Limb (tissue), 2 donors: ENCODE measurements at regions not wholly inside any gene's neighbourhood (a gene's known extent, or its start where the extent isn't known, plus 50 kb on each side); places are given as distances from the start of the nearest gene placed in this dataset.

Experiments
- DNase-seq, 2 donors: peaks; one replicate each; pipeline ENCODE4 v3.0.0-alpha.2; 2016; ENCODE audit errors: extremely low spot score in 2 of 2

GRCh38 chr13:26967119-26968038, 204.2 kb downstream of the USP12 start:
- peak; percentile 47 for DNase-seq

GRCh38 chr13:26966701-26967080, 204.9 kb downstream of the USP12 start:
- no peak for DNase-seq

- peak; percentile 78 to 79 for DNase-seq
Observed at GRCh38 chr13:26965952-26966700, 205.5 kb downstream of the USP12 start.

GRCh38 chr13:26964278-26965250, 204.0 kb upstream of the GPR12 start:
- DNase-seq: no peak

GRCh38 chr13:26962671-26963070, 202.1 kb upstream of the GPR12 start:
- no peak for DNase-seq

- DNase-seq: no peak
Observed at GRCh38 chr13:26961890-26962615, 201.5 kb upstream of the GPR12 start.

GRCh38 chr13:26957182-26957581, 196.6 kb upstream of the GPR12 start:
- no peak for DNase-seq

GRCh38 chr13:26956522-26957142, 196.0 kb upstream of the GPR12 start:
- DNase-seq: no peak

GRCh38 chr13:26954976-26955375, 194.4 kb upstream of the GPR12 start:
- DNase-seq: no peak

GRCh38 chr13:26953291-26953690, 192.7 kb upstream of the GPR12 start:
- DNase-seq: no peak

- DNase-seq: no peak
Observed at GRCh38 chr13:26952551-26953143, 192.1 kb upstream of the GPR12 start.

GRCh38 chr13:26951581-26952177, 191.1 kb upstream of the GPR12 start:
- no peak for DNase-seq

- no peak for DNase-seq
Observed at GRCh38 chr13:26950968-26951367, 190.4 kb upstream of the GPR12 start.

- no peak for DNase-seq
Observed at GRCh38 chr13:26950546-26950945, 190.0 kb upstream of the GPR12 start.

- DNase-seq: no peak
Observed at GRCh38 chr13:26949701-26950502, 189.3 kb upstream of the GPR12 start.

GRCh38 chr13:26948353-26948752, 187.8 kb upstream of the GPR12 start:
- no peak for DNase-seq

GRCh38 chr13:26946684-26947343, 186.2 kb upstream of the GPR12 start:
- peak in 1 of 2 donors; percentile 45 for DNase-seq

GRCh38 chr13:26943748-26944147, 183.2 kb upstream of the GPR12 start:
- DNase-seq: no peak
